Mesenchymal stem cell (in vitro differentiated cells and primary cell): ENCODE measurements at regions not wholly inside any gene's neighbourhood (a gene's known extent, or its start where the extent isn't known, plus 50 kb on each side); places are given as distances from the start of the nearest gene placed in this dataset.

Experiments
- DNase-seq: peaks from one replicate; pipeline ENCODE4 v3.0.0-alpha.2; 2013
- H2AFZ ChIP-seq: one replicate; pipeline ENCODE4 v1.6.1; 2013; ENCODE audit warnings: low read depth, mild to moderate bottlenecking, control low read depth, inconsistent platforms, low read length, moderate library complexity
- H2AK5ac ChIP-seq: 2 replicates; pipeline ENCODE4 v1.6.1; 2013; ENCODE audit warnings: low read length, moderate library complexity, mild to moderate bottlenecking, inconsistent platforms; ENCODE audit not compliant: severe bottlenecking
- H2BK120ac ChIP-seq: one replicate; pipeline ENCODE4 v1.6.1; 2013; ENCODE audit warnings: low read depth, mild to moderate bottlenecking, inconsistent platforms, low read length, moderate library complexity
- H2BK12ac ChIP-seq, 2 experiments: one replicate each; pipeline ENCODE4 v1.6.1; 2013; ENCODE audit warnings: inconsistent platforms in 2 of 2, low read length in 2 of 2, mild to moderate bottlenecking in 2 of 2, moderate library complexity in 2 of 2, control low read depth in 1 of 2
- H2BK15ac ChIP-seq: one replicate; pipeline ENCODE4 v1.6.1; 2013; ENCODE audit warnings: mild to moderate bottlenecking, low read depth, inconsistent platforms; ENCODE audit not compliant: poor library complexity, severe bottlenecking
- H2BK5ac ChIP-seq: 2 replicates; pipeline ENCODE4 v1.6.1; 2013; ENCODE audit warnings: low read depth, mild to moderate bottlenecking, low read length, control low read depth, inconsistent platforms; ENCODE audit not compliant: poor library complexity, severe bottlenecking
- H3K14ac ChIP-seq, 2 experiments: one replicate each; pipeline ENCODE4 v1.6.1; 2013; ENCODE audit warnings: inconsistent platforms in 2 of 2, low read length in 2 of 2, control low read depth in 1 of 2, mild to moderate bottlenecking in 1 of 2, moderate library complexity in 1 of 2
- H3K18ac ChIP-seq, 2 experiments: one replicate each; pipeline ENCODE4 v1.6.1; 2013; ENCODE audit warnings: inconsistent platforms in 2 of 2, low read length in 2 of 2, control low read depth in 1 of 2, low read depth in 1 of 2, mild to moderate bottlenecking in 1 of 2
- H3K23ac ChIP-seq, 2 experiments: one replicate each; pipeline ENCODE4 v1.6.1; 2013; ENCODE audit warnings: inconsistent platforms in 2 of 2, low read length in 2 of 2, mild to moderate bottlenecking in 2 of 2, moderate library complexity in 2 of 2, control low read depth in 1 of 2
- H3K27ac ChIP-seq: 2 replicates; pipeline ENCODE4 v1.5.1; 2013; ENCODE audit warnings: mild to moderate bottlenecking, moderate library complexity, low read length, control low read depth, inconsistent platforms; ENCODE audit not compliant: poor library complexity, severe bottlenecking
- H3K27me3 ChIP-seq, 2 experiments: 2 replicates each; pipeline versions ENCODE4 v1.6.1 to v1.7.0; 2013; ENCODE audit warnings: low read length in 2 of 2, mild to moderate bottlenecking in 2 of 2, moderate library complexity in 2 of 2, control low read depth in 1 of 2, inconsistent platforms in 1 of 2; ENCODE audit not compliant: control insufficient read depth in 1 of 2, insufficient read depth in 1 of 2
- H3K36me3 ChIP-seq, 2 experiments: 2 replicates each; pipeline versions ENCODE4 v1.6.1 to v1.7.0; 2013; ENCODE audit warnings: low read length in 2 of 2, control low read depth in 1 of 2, inconsistent platforms in 1 of 2, low read depth in 1 of 2, mild to moderate bottlenecking in 1 of 2; ENCODE audit not compliant: insufficient read depth in 2 of 2, control insufficient read depth in 1 of 2
- H3K4ac ChIP-seq, 2 experiments: one replicate each; pipeline ENCODE4 v1.6.1; 2013; ENCODE audit warnings: inconsistent platforms in 2 of 2, low read length in 2 of 2, mild to moderate bottlenecking in 2 of 2, moderate library complexity in 2 of 2, control low read depth in 1 of 2, low read depth in 1 of 2
- H3K4me1 ChIP-seq: 2 replicates; pipeline ENCODE4 v1.6.1; 2013; ENCODE audit warnings: low read depth, low read length, control low read depth; ENCODE audit not compliant: control insufficient read depth, insufficient read depth
- H3K4me2 ChIP-seq: 2 replicates; pipeline ENCODE4 v1.6.1; 2013; ENCODE audit warnings: low read length, mild to moderate bottlenecking, inconsistent platforms; ENCODE audit not compliant: poor library complexity, severe bottlenecking
- H3K4me3 ChIP-seq, 2 experiments: 2 replicates each; pipeline versions ENCODE4 v1.5.1 to v1.7.0; 2013; ENCODE audit warnings: low read length in 2 of 2, mild to moderate bottlenecking in 2 of 2, control low read depth in 1 of 2, low read depth in 1 of 2; ENCODE audit not compliant: insufficient read depth in 1 of 2
- H3K79me1 ChIP-seq: replicated peaks from 2 replicates; pipeline ENCODE4 v1.6.1; 2013; ENCODE audit warnings: mild to moderate bottlenecking, control low read depth, low read length, inconsistent platforms; ENCODE audit not compliant: poor library complexity, severe bottlenecking
- H3K9ac ChIP-seq: 2 replicates; pipeline ENCODE4 v1.7.0; 2013; ENCODE audit warnings: mild to moderate bottlenecking, low read length, moderate library complexity
- H3K9me3 ChIP-seq: 2 replicates; pipeline ENCODE4 v1.7.0; 2013; ENCODE audit warnings: mild to moderate bottlenecking, low read length; ENCODE audit not compliant: control insufficient read depth
- H4K8ac ChIP-seq: one replicate; pipeline ENCODE4 v1.6.1; 2013; ENCODE audit warnings: inconsistent platforms, mild to moderate bottlenecking, low read length, moderate library complexity
- H4K91ac ChIP-seq: one replicate; pipeline ENCODE4 v1.6.1; 2013; ENCODE audit warnings: mild to moderate bottlenecking, low read length, inconsistent platforms
- WGBS: methylation state at CpG from one replicate; pipeline ENCODE4 v1.1.7; 2013; ENCODE audit warnings: mixed read lengths; 5-methylcytosine and 5-hydroxymethylcytosine counted together

DNA sequence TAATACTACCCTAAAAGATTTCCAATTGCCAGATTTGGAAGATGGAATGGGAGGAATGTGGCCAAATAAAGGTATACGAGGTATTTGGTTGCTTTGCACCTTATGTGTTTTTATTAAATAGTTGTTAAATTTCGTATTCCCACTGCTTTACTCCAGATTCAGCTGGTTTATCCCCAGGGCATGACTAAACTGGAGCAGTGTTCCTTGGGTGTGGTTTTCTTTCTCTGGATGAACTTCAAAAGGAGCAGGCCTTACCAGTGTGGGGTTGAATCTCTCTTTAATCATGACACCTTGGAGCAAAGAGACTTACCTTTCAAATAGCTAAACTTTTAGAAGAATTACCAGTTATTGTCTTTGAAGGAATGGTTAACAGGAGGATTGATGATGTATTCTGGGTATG, 121.7 kb upstream of the BNC2 start:
- Histone ChIP-seq H2BK15ac (no peak overlapping the region), H3K27me3 (no peaks in the 10 kb centered on the region), H3K4me2 (no peak overlapping the region), H2BK120ac (no peak overlapping the region), H3K9ac (peak overlapping the region; percentile 43), H3K9me3 (peaks cover 16% of the 10 kb centered on the region), H2AK5ac (no peak overlapping the region), H3K23ac (no peak overlapping the region), H3K36me3 (no peaks in the 10 kb centered on the region), H3K18ac (no peak overlapping the region), H3K27ac (no peak overlapping the region), H2AFZ (no peak overlapping the region), H3K79me1 (no peaks in the 10 kb centered on the region), H3K4ac (no peak overlapping the region), H2BK5ac (no peak overlapping the region), H3K14ac (no peak overlapping the region), H3K4me3 (no peak overlapping the region), H4K91ac (no peak overlapping the region), H2BK12ac (no peak overlapping the region), H4K8ac (no peak overlapping the region), H3K4me1 (no peaks in the 10 kb centered on the region)
- no peak for DNase-seq
- WGBS: 80% methylated on average over 2 of the region's 2 CpGs

DNA sequence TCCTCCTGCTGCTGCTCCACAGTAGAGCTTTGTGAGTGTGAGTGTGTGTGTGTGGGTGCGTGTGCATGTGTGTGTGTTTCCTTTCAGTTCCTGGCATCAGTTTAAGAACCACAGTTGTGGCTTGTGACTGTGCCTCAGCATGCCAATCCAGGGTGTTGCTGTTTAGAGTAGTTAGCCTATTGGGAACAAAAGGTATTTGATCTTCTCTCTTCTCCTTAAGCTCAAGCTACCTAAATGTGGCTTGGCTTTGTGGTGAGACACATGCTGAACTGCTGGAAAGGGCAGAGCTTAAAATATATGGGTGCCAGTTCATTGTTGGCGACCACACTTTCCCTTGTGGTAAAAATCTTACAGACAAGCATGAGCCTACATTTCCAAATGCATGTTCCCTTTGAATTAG, 116.6 kb upstream of the BNC2 start:
- H2BK5ac ChIP-seq: no peak overlapping the region
- H2BK12ac ChIP-seq: peak overlapping the region in 1 of 2 experiments; percentile 59
- no peaks in the 10 kb centered on the region for H3K9me3 ChIP-seq
- H2BK15ac ChIP-seq: no peak overlapping the region
- H3K9ac ChIP-seq: peak overlapping the region; percentile 83
- no peaks in the 10 kb centered on the region for H3K36me3 ChIP-seq
- H3K14ac ChIP-seq: no peak overlapping the region
- H3K27ac ChIP-seq: no peak overlapping the region
- peak; percentile 32 for DNase-seq
- H3K4ac ChIP-seq: no peak overlapping the region
- no peak overlapping the region for H2AK5ac ChIP-seq
- H3K23ac ChIP-seq: no peak overlapping the region
- peak overlapping the region in 1 of 2 experiments; percentile 15 for H3K4me3 ChIP-seq
- no peak overlapping the region for H3K4me2 ChIP-seq
- H3K27me3 ChIP-seq: no peaks in the 10 kb centered on the region
- H2BK120ac ChIP-seq: no peak overlapping the region
- H3K18ac ChIP-seq: no peak overlapping the region
- 100% methylated on average over 2 of the region's 2 CpGs for WGBS
- no peak overlapping the region for H2AFZ ChIP-seq
- H4K8ac ChIP-seq: no peak overlapping the region
- H3K4me1 ChIP-seq: peaks cover 3% of the 10 kb centered on the region
- H4K91ac ChIP-seq: no peak overlapping the region
- H3K79me1 ChIP-seq: no peaks in the 10 kb centered on the region

DNA sequence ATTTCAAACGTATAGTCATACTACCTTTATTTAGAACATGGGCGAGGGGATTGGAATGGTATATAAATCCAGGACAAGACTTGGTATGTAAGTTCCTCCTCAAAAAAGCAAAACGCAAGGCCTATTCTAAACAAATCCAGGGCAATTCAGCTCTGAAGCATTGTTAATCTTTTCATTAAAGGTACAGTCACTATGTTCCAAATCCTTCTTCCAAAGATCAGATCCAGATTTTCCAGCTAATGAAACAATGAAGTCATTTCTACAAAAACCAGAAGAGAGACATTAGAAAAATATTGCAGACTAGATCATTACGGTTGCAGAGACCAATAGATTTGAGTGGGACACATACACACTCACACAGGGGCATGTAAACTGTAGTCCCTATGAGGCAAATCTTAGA, 116.1 kb upstream of the BNC2 start:
- Histone ChIP-seq H3K14ac (no peak overlapping the region), H2BK15ac (no peak overlapping the region), H3K9ac (peak overlapping the region; percentile 83), H3K36me3 (no peaks in the 10 kb centered on the region), H2AK5ac (no peak overlapping the region), H3K4ac (no peak overlapping the region), H3K9me3 (no peaks in the 10 kb centered on the region), H2AFZ (no peak overlapping the region), H2BK5ac (no peak overlapping the region), H3K23ac (no peak overlapping the region), H3K27ac (no peak overlapping the region), H3K4me1 (peaks cover 3% of the 10 kb centered on the region), H3K4me3 (peak overlapping the region in 1 of 2 experiments; percentile 15), H2BK12ac (no peak overlapping the region), H3K4me2 (no peak overlapping the region), H4K8ac (no peak overlapping the region), H3K18ac (no peak overlapping the region), H2BK120ac (no peak overlapping the region), H3K79me1 (no peaks in the 10 kb centered on the region), H3K27me3 (no peaks in the 10 kb centered on the region), H4K91ac (no peak overlapping the region)
- DNase-seq: peak; percentile 6
- 80% methylated on average over 3 of the region's 4 CpGs for WGBS

DNA sequence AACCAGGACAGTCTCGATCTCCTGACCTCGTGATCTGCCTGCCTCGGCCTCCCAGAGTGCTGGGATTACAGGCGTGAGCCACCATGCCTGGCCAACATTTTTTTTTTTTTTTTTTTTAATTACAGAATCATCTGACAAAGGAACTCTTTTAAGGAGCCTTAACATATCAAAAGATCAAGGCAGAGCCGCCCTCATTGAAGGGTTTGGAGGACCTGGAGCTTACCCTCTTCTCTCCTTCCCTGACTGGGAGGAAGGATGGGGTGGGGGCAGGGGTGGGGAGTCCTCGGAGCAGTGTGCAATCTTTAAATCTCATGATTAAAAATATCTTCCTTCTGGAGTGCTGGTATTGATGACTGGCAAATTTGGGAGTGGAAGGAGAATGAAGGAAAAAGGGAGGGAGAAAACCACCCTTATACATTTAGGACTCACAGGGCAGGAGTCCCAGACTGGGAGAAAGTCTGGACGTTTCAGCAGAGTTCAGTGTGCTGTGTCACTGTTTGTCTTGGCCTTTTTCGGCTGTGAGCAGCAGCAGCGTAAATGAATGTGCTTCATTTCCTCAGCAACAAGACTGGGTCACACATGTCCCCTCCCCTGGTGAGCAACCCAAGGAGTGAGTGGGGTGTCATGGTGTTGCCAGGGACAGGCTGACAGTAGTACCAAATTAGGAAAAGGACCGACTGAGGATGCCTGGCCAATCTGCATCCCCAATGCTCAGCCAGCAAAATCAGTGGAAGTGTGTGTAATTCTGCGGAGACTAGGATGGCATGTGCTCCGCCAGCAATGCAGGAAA, 115.3 kb upstream of the BNC2 start:
- H3K4me1 ChIP-seq: peaks cover 3% of the 10 kb centered on the region
- no peak overlapping the region for H2BK120ac ChIP-seq
- WGBS: 82% methylated on average over 9 of the region's 12 CpGs
- H3K36me3 ChIP-seq: no peaks in the 10 kb centered on the region
- no peak overlapping the region for H3K27ac ChIP-seq
- H2BK5ac ChIP-seq: no peak overlapping the region
- H2AK5ac ChIP-seq: no peak overlapping the region
- no peak overlapping the region for H4K8ac ChIP-seq
- no peak overlapping the region for H4K91ac ChIP-seq
- peak overlapping the region in 1 of 2 experiments; percentile 54 for H2BK12ac ChIP-seq
- peak overlapping the region in 1 of 2 experiments; percentile 89 for H3K14ac ChIP-seq
- peak overlapping the region; percentile 47 for H2AFZ ChIP-seq
- no peaks in the 10 kb centered on the region for H3K79me1 ChIP-seq
- no peaks in the 10 kb centered on the region for H3K9me3 ChIP-seq
- no peak overlapping the region for H3K23ac ChIP-seq
- H3K9ac ChIP-seq: peak overlapping the region; percentile 83
- peak overlapping the region in 1 of 2 experiments; percentile 38 for H3K4me3 ChIP-seq
- DNase-seq: no peak
- no peak overlapping the region for H3K4me2 ChIP-seq
- H3K18ac ChIP-seq: no peak overlapping the region
- H3K4ac ChIP-seq: no peak overlapping the region
- H3K27me3 ChIP-seq: no peaks in the 10 kb centered on the region
- no peak overlapping the region for H2BK15ac ChIP-seq
